HG03064 (cell line): ENCODE measurements at regions not wholly inside any gene's neighbourhood (a gene's known extent, or its start where the extent isn't known, plus 50 kb on each side); places are given as distances from the start of the nearest gene placed in this dataset.
"Not testable (repeated sequence)": the region's sequence is repeated elsewhere in the genome, so short reads cannot be mapped to it uniquely, and the experiment has no call there.

Experiments used
- ATAC-seq: cut with Tn5 transposase; IDR thresholded peaks from one replicate; pipeline ENCODE4 v1.9.1; 2021; ENCODE audit warnings: low read depth; ENCODE audit not compliant: unreplicated experiment

DNA sequence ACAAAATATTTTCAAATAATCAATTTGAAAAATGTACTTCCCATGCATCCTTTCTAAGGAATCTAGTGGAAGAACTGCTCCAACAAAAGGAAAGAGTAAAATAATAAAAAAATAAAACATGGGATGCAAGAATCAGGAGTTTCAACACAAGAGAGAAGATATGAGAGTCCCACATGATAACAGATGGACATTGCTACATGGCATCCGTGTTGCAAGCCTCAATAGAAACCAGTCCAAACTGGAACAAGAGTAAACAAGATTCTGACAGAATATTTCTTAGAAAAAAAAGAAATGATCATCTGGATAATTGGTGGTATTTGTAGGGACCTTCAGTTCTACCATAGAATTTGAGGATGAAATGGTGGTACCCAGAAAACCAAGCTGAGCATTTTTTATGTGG lies 186.8 kb downstream of the FRK start:
- no peak for ATAC-seq

DNA sequence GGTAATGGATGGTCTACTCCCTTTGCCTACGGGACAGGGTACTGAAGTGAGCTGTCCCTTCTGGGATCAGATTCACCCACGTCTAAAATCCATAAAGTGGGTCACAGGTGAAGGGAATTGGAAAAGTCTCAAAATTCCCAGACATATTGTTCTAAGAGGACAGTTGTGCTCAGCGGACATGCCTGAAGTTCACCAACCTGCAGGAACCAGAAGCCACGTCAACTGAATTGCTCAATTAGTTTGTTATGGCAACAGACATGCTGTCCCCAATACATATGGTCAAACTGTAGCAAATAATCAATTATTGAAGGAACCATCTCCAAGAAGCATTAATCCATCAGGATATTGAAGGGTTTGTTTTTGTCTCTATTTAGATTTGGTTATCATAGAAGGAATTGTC lies 190.2 kb downstream of the FRK start:
- no peak for ATAC-seq

DNA sequence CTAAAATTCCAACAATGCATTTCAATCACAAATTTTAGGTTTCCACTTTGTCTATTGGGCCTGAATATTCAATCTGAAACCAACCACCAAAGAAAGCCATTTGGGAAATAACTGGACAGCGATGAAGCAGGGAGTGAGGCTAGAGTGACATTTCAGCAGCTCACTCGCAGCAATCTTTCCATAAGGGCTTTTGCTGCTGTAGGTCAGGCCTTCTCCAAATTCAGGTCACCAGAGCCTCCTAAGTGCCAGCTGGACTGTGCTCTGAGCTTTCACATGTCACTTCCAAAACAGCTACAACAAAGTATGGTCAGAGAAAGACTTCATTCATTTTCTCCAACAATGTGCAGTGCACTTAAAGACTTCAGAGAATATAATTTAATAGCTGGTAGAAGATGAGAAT lies 194.8 kb downstream of the FRK start:
- ATAC-seq, result no peak

DNA sequence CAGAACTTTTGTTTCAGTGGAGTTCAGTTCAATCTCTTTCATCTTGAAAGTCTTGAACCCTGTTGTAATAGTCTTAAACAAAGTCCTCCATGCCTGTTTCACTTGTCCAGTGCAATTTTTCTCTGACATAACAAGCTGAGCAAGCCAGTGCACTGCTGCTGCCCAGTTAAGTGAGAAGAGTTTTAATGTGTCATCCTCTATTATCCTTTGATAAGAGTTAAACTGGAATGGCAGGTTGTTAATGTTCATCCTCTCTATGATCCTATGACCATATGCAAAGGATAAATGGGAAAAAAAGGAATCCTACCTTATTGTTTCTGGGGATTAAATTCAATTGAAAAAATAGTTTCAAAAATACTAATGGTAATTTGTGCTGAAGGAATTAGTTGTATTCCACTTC lies 197.5 kb downstream of the FRK start:
- no peak for ATAC-seq

DNA sequence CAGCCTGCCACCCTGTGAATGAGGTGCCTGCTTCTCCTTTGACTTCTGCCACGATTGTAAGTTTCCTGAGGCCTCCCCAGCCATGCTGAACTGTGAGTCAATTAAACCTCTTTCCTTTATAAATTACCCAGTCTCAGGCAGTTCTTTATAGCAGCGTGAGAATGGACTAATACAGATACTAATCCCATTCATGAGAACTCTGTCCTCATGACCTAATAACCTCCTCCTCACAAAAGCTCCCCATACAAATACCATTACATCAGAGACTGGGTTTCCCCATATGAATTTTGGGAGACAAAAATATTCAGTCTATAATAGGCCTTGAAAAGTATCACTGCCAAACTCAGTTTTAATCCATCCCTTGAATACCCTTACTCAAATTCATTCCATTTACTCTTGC lies 199.0 kb downstream of the FRK start:
- not testable (repeated sequence) for ATAC-seq

DNA sequence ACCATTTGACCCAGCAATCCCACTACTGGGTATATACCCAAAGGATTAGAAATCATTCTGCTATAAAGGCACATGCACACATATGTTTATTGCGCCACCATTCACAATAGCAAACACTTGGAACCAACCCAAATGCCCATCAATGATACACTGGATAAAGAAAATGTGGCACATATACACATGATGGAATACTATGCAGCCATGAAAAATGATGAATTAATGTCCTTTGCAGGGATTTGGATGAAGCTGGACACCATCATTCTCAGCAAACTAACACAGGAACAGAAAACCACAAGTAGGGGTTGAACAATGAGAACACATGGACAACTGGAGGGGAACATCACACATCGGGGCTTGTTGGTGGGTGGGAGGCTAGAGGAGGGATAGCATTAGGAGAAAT lies 201.1 kb downstream of the FRK start:
- ATAC-seq, result not testable (repeated sequence)

DNA sequence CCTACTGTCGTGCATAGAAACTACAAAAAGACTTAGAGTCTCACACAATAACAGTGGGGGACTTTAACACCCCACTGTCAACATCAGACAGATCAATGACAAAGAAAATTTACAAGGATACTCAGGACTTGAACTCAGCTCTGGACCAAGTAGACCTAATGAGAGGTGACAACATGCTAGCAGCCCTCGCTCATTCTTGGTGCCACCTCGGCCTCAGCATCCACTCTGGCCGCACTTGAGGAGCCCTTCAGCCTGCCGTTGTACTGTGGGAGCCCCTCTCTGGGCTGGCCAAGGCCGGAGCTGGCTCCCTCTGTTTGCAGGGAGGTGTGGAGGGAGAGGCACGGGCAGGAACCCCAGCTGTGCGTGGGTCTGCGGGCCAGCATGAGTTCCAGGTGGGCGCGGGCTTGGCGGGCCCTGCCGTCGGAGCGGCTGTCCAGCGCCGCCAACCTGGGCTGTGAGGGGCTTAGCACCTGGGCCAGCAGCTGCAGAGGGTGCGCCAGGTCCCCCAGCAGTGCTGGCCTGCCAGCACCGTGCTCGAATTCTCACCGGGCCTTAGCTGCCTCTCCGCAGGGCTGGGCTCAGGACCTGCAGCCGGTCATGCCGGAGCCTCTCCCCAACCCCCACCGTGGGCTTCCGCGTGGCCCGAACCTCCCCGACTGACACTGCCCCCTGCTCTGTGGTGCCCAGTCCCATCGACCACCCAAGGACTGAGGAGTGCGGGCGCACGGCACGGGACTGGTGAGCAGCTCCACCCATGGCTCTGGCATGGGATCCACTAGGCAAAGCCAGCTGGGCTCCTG lies 205.6 kb downstream of the FRK start:
- no peak for ATAC-seq

DNA sequence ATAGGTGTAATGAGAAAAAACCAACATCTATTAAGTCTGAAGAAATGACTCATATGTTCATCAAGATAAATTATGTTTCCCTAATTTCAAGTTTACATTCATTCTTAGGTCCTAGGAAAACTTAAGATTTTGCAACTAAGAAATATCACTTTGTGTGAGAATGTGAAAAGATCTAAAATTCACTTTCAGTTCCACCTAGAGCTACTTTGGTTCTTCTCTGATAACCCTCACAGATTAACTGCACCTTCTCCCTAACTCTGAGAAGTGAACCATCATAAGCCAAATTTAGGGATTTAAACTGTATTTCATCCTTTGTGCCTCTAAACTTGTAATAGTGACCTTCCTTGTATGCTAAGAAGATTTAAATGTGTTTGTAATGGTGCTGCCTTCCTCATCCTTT lies 213.0 kb downstream of the FRK start:
- ATAC-seq, result no peak

DNA sequence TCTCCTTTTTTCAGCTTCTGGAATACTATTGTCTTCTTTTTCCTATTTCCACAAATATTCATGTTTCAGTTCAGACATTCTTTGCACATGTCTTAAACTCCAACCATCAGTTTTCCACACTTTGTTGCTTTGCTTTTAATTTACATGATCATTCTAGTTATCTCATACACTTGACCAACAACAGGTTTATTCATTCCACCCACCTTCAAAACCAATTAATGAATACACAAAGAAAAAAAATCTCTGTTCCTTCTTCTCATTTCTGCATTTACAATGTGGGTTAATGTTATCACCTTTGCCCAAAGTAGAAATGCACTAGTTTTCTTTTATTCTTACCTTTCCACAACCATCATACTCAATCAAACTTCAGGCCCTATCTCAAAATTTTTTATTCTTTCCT lies 216.7 kb downstream of the FRK start:
- no peak for ATAC-seq

DNA sequence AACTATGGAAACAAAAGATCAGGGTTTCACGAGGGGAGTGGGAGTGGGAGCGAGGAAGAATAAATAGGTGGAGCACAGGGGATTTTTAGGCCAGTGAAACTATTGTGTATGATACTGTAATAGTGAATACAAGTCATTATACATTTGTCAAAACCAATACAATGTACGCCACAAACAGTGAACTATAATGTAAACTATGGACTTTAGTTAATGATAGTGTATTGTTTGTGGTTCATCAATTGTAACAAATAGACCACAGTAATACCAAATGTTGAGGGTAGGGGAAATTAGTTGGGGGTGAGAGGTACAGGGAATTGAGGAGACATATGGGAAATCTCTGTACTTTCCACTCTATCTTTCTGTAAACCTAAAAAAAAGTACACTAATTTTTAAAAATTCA lies 218.4 kb downstream of the FRK start:
- ATAC-seq, result no peak

DNA sequence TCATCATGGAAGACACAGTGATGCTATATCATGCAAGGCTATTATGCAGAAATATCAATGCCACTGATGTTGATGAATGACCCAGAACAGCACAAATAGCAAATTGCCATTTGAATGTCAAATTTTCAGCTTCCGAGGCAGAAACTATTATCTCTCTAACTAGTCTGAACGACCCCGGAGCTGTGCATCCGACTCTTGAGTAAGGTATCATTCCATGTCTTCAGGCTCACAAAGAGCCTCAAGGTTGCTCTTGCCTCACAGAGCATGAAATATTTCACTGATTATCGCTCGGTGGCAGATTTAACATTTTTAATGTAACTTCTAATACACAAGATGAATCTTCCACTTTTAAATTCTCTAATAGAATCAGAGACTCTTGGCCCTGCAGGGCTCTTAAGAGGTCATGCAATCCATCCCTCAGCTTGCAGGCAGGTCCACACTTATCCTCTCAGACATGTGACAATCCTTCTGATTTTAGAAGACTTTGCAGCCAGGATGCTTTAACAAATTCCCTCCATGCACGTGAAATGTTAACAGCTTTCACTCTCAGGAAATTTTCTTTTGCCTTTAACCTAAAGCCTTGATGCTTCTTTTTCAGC lies 221.0 kb downstream of the FRK start:
- ATAC-seq, result no peak

DNA sequence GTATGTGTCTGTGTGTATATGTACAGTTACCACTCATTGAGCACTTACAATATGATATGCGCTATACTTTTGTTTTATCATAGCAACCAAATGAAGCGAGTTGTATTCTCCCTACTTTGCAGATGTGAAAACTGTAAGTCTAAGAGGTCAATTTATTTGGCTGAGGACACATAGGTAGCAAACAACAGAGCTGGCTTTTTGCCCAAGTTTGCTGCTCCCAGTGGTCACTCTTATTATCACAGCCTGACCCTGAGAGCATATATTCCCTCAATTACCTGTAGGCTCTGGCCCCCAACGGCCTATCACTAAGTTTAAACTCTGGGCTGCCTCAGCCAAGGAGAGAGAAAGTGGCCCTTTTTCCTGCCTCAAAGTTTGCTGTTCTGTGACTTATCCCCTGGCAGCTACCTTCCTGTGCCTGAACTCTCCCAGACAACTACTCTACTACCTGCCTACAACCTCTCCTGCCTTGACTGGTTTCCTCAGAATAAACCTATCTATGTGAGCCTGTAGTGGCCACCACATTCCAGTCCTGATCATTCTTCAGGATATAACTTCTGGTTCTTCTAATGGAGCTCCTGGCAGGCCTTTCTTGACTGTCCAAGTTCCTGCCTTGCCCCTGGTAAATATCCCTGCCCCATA lies 221.8 kb downstream of the FRK start:
- ATAC-seq, result no peak

DNA sequence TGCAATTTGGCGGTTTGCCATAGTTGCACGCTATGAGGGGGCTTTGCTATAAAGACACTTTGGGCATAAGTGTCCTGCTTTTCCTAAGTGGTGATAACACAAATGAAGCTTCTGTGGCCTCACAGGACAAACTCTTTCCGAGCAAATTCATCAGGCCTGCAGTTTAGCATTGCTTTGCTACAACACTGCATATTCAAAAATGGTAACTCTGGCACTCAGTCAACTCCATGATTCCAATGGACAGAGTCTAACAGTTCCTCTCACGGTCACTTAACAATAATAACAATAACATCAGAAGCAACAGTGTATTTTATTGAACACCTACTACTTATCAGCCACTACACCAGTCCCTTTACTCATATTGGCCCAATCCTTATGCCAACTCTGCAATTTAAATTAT lies 222.5 kb downstream of the FRK start:
- ATAC-seq, result no peak

DNA sequence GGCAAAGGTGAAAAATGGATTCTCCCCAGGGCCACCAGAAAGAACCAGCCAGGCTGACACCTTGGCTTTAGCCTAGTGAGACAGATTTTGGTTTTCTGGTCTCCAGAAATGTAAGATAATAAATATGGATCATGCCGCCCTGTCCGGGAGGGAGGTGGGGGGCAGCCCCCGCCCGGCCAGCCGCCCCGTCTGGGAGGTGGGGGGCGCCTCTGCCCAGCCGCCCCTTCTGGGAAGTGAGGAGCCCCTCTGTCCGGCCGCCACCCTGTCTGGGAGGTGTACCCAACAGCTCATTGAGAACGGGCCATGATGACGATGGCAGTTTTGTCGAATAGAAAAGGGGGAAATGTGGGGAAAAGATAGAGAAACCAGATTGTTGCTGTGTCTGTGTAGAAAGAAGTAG lies 224.3 kb downstream of the FRK start:
- ATAC-seq, result not testable (repeated sequence)

DNA sequence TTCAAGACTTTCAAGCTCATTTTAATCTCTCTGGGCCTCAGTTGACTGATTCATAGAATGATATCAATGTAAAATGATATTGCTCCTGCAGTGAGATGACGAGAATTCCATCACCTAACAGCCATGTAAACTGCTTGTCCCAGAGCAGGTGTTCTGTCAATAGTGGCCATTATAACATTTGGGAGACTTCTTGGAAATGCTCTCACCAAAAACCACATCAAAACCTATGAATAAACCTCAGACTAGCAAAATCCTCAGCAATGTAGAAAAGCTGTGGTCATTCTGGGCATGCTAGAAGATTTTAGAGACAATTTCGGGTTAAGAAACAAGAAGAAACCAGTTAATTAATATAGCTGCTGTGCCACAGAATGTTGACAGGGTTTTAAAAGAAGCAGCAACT lies 225.4 kb downstream of the FRK start:
- ATAC-seq, result no peak

DNA sequence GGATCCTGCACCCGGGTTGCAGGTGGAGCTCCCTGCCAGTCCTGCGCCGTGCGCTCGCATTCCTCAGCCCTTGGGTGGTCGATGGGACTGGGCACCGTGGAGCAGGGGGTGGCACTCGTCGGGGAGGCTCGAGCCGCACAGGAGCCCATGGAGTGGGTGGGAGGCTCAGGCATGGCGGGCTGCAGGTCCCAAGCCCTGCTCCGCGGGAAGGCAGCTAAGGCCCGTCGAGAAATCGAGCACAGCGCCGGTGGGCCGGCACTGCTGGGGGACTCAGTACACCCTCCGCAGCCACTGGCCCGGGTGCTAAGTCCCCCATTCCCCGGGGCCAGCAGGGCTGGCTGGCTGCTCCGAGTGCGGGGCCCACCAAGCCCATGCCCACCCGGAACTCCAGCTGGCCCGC lies 226.1 kb downstream of the FRK start:
- not testable (repeated sequence) for ATAC-seq

DNA sequence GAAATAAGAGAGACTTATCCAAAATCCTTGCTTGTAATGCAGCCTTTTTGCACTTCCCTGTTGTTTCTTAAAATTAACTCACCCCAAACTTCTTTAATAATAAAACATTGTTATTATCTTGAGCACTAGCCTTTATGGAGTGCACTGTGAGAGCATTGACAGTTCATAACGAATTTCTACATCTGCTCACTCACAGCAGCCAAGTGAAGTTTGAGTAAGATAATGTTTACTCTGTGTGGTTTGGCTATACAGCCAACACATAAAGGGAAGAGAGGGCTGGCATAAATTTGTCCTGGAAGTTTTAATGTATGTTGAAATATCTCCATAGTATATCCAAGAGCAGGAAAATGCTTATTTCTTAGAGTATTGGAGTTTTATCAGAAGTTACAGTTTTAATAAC lies 227.9 kb downstream of the FRK start:
- no peak for ATAC-seq

DNA sequence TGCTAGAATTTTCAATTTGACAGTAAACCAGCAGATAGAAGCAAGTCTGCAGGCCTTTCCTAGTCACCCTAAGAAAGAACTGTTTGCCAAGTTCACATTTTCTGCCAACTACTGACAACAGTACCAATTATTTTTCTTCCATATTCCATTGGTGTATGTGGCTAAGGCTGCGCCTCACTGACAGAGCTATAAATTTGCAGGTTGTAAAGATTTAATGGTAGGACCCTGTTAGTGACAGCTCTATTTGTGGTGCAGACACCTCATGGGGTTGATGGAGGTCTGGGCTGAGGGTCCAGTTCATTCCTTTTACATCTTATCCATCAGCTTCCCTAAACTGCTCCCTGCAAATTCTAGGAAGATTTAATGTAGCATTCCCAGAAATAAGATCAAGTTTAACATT lies 228.5 kb downstream of the FRK start:
- ATAC-seq, result no peak

DNA sequence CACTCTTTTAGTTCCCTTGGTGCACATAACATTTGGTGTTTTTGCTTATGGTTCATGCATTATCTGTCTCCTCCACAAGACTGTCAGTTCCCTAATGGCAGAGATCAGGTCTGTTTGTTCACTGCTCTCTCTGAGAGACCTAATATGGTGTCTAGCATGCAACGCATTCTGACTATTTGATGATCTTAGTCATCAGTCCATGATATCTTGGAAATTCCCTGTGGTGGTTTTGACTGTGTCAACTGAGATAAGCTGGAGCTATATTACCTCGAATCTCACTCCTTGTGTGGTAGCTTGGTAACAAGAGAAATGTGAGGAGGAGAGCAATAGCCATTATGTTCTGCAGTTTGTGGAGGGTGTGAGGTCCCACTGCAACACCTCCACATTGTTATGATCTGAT lies 229.8 kb downstream of the FRK start:
- no peak for ATAC-seq

DNA sequence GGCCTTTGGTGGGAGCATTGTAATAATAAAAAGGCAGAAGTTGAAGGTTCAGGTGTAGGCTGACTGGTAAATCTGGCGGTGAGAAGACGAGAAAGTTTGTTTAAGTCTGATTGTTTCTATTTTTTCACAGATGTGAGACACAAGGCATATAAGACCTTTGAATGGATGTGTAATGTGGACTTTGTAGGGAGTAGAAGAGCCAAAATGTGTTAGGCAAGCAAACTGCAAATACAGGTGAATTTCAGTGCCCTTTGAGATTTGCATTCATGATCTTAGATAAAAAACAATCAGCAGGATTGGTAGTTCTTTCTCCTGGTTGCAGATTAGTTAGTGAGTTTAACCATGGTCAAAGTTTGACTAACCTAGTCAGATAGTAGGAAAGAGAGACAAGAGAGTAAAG lies 238.9 kb downstream of the FRK start:
- no peak for ATAC-seq

DNA sequence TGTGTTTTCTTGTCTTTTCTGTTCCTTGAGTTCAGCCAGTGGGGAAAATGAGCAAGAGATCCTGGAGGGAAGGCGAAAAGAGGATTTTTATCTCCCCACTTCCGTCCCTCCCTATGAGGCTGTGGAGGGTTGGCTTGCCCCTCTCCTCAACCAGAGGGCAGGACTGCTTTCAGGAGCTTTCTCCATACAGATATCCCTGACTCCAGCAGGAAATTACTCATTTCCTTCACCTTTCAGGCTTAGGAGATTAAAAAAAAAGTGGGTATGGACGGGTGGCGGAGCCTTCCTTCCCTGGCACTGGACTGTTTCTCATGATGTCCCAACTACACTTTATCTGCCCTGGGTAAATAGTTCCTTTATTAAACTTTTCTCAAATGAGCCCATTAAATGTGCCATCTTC lies 241.2 kb downstream of the FRK start:
- ATAC-seq, result no peak

DNA sequence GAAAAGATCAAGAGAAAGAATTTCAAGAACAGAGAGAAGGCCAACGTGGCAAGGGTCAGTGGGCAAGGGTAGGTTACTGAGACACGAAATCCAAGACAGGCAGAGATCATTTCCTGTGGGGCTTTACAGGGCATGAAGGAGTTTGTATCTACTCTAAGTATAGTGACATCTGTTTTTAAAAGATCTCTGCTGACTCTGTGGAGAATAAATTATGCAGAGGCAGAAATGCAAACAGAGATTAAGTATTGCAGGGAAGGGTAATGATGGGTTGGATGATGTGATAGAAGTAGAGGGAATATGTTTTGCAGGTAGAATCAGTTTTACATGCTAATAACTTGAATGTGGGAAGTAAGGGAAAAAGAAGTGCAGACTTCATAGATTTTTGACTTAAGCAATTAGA lies 243.5 kb downstream of the FRK start:
- ATAC-seq, result no peak
